ENCODE measurements at regions not wholly inside any gene's neighbourhood (a gene's known extent, or its start where the extent isn't known, plus 50 kb on each side); places are given as distances from the start of the nearest gene placed in this dataset.

GRCh38 chr1:56256153-56257000, 323.0 kb downstream of the PLPP3 start:
- Histone ChIP-seq H3K4me1 (no peaks in the 10 kb centered on the region), H3K4me3 (no peak overlapping the region), H3K9me3 (0 out of 3 replicates have a peak, but pooled peaks cover 4% of the 10 kb centered on the region), H3K27ac (no peak overlapping the region), H3K4me2 (no peak overlapping the region)
- no peak for DNase-seq (ENCODE audit: low read depth in 1 of 2, low spot score in 1 of 2)
- TF ChIP-seq HMGXB4 (CRISPR knock-in tag; IDR thresholded peaks at IDR 0.05; ENCODE audit: borderline replicate concordance), result no peak
- TF ChIP-seq FOSB (CRISPR knock-in tag; IDR thresholded peaks at IDR 0.05), result no peak
- TF ChIP-seq EP300 (IDR thresholded peaks at IDR 0.05), result no peak
- TF ChIP-seq E2F6 (IDR thresholded peaks at IDR 0.05; ENCODE audit: borderline replicate concordance, low read depth), result no peak
- no peak for TF ChIP-seq CTCF (IDR thresholded peaks at IDR 0.05)
- no peak for TF ChIP-seq ZNF302 (CRISPR knock-in tag; IDR thresholded peaks at IDR 0.05)
- no peak for TF ChIP-seq NR3C1 (IDR thresholded peaks at IDR 0.05)
- TF ChIP-seq MYC (IDR thresholded peaks at IDR 0.05; ENCODE audit: borderline replicate concordance, low read length), result no peak
- no peak for TF ChIP-seq HOXB13 (CRISPR knock-in tag; IDR thresholded peaks at IDR 0.05; ENCODE audit: low read depth)
- no peak for TF ChIP-seq MAX (IDR thresholded peaks at IDR 0.05)
- TF ChIP-seq, protein P1, sequence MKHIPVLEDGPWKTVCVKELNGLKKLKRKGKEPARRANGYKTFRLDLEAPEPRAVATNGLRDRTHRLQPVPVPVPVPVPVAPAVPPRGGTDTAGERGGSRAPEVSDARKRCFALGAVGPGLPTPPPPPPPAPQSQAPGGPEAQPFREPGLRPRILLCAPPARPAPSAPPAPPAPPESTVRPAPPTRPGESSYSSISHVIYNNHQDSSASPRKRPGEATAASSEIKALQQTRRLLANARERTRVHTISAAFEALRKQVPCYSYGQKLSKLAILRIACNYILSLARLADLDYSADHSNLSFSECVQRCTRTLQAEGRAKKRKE (CRISPR knock-in tag; IDR thresholded peaks at IDR 0.05; ENCODE audit: low read depth), result no peak
- TF ChIP-seq ZSCAN20 (CRISPR knock-in tag; IDR thresholded peaks at IDR 0.05), result no peak
- TF ChIP-seq GATA3 (IDR thresholded peaks at IDR 0.05; ENCODE audit: borderline replicate concordance), result no peak
- TF ChIP-seq JUNB (IDR thresholded peaks at IDR 0.05), result no peak
- no peak for ATAC-seq
- ChIA-PET CTCF (no interaction called here), POLR2A (no interaction called here)
- WGBS (ENCODE audit: missing lambda C conversion rate), result 69% methylated on average over 4 of the region's 4 CpGs
- no peak for FAIRE-seq

DNA sequence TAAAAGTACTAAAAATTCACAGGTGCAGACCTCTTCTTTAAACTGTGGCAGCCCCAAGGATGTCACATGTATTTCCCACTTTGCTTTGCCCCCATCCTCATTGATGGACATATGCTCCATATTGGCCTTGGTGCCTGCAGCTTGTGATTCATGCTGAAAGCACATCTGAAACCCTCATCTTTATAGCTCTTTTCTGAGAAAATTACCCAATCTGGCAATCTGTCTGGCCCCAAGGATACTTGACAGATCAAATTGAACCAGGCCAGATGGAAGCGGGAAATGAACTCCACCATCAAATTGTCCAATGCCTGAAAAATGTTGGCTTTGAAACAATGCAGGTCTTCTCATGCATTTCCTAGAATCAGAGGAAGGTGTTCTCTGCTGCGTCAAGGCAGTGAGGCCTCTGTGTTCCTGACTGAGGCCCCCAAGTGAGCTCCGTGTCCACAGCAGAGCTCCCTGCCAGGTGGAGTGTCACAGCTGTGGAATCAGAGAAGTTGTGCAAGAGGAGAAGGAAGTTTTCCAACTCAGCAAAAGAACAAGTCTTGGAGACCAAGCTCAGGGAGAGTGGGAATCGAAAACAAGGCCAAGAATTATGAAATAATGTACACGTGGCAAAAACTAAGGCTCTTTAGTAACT, 323.7 kb downstream of the PLPP3 start:
- WGBS (ENCODE audit: missing lambda C conversion rate), result 71% methylated on average over 4 of the region's 5 CpGs

More for the DNA sequence above, 323.7 kb downstream of the PLPP3 start:
- CTCF ChIA-PET, result no interaction called here
- ATAC-seq, result no peak
- Histone ChIP-seq H3K4me2 (no peak overlapping the region), H3K27ac (no peak overlapping the region), H3K4me3 (no peak overlapping the region), H3K9me3 (0 out of 3 replicates have a peak, but pooled peaks cover 4% of the 10 kb centered on the region), H3K4me1 (no peaks in the 10 kb centered on the region)
- POLR2A ChIA-PET, result no interaction called here
- no peak for FAIRE-seq
- DNase-seq (ENCODE audit: low read depth in 1 of 2, low spot score in 1 of 2), result no peak
- no peak for TF ChIP-seq RARB (CRISPR knock-in tag; IDR thresholded peaks at IDR 0.05)
- no peak for TF ChIP-seq CBX2 (IDR thresholded peaks at IDR 0.05; ENCODE audit: borderline replicate concordance, low read depth)
- TF ChIP-seq, protein P2, sequence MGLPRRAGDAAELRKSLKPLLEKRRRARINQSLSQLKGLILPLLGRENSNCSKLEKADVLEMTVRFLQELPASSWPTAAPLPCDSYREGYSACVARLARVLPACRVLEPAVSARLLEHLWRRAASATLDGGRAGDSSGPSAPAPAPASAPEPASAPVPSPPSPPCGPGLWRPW (IDR thresholded peaks at IDR 0.05), result no peak
- TF ChIP-seq GATA3 (IDR thresholded peaks at IDR 0.05; ENCODE audit: borderline replicate concordance), result no peak
- no peak for TF ChIP-seq BHLHE40 (IDR thresholded peaks at IDR 0.05; ENCODE audit: low read depth, low read length)
- TF ChIP-seq TFCP2L1 (CRISPR knock-in tag; IDR thresholded peaks at IDR 0.05), result no peak
- TF ChIP-seq TP53 (CRISPR knock-in tag; IDR thresholded peaks at IDR 0.05), result no peak
